ENCODE measurements at regions not wholly inside any gene's neighbourhood (a gene's known extent, or its start where the extent isn't known, plus 50 kb on each side); places are given as distances from the start of the nearest gene placed in this dataset.

DNA sequence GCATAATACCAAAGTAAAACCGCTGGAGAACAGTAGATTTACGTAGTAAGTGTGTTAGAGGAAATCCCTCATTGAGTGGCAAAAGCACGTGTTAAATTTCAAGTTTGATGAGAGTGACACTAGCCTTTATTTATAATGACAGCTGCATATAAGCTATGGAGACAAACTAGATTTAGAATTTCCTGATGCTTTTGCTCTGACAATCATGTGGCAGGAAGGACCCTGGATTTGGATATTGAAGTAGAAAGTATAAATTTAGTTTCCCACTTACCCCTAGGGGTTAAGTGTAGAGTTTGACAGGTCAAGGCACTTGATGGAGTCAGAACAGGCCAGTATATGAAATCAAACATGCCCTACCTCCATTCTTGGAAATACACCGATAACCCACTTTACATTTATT lies 983.1 kb downstream of the FLRT2 start:
- Histone ChIP-seq H3K79me2 (replicated peaks; ENCODE audit: insufficient read depth, low read length) (no peaks in the 10 kb centered on the region), H3K27ac (ENCODE audit: low read length) (no peak overlapping the region)

DNA sequence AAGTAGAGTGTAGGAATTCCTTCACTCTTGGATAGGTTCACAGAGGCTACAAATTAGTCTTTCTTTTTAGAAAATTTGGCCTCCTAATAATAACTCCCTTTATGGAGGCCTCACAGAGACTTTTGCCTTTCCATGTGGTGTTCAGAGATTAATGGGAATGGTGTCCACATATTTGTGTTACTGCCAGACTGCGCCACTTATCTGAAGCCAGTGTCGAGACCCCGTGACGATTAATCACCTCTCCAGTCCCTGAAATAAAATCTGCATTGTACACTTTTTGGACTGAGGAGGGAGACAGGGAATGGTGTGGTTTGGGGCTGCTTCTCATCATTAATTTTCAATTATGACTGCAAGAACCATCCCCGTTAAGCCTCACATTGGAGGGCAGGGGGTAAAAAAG lies 980.5 kb downstream of the FLRT2 start:
- no peaks in the 10 kb centered on the region for H3K79me2 ChIP-seq (replicated peaks; ENCODE audit: insufficient read depth, low read length)
- H3K9me3 ChIP-seq (ENCODE audit: low read length) = no peaks in the 10 kb centered on the region

More for the DNA sequence above, 983.1 kb downstream of the FLRT2 start:
- Histone ChIP-seq H3K9ac (ENCODE audit: low read length) (no peak overlapping the region), H3K36me3 (ENCODE audit: insufficient read depth, low read length) (no peaks in the 10 kb centered on the region), H4K20me1 (ENCODE audit: insufficient read depth) (no peaks in the 10 kb centered on the region), H3K4me2 (ENCODE audit: low read length) (no peak overlapping the region), H3K9me2 (ENCODE audit: insufficient read depth, low read length) (no peaks in the 10 kb centered on the region), H3F3A (ENCODE audit: insufficient read depth, low read length, poor library complexity, severe bottlenecking) (no peaks in the 10 kb centered on the region), H3K27me3 (ENCODE audit: insufficient read depth, low read depth, low read length) (no peaks in the 10 kb centered on the region), H2AFZ (ENCODE audit: low read depth, low read length) (no peak overlapping the region), H3K9me3 (ENCODE audit: low read length) (no peaks in the 10 kb centered on the region), H3K4me3 (ENCODE audit: low read length) (no peak overlapping the region)
- TF ChIP-seq MXI1 (conservative IDR thresholded peaks at IDR 0.05; ENCODE audit: poor library complexity, severe bottlenecking) (no peak), EP300 (conservative IDR thresholded peaks at IDR 0.05; ENCODE audit: poor library complexity, severe bottlenecking) (peak; percentile 30)

More for the DNA sequence above, 980.5 kb downstream of the FLRT2 start:
- Histone ChIP-seq H3K4me3 (ENCODE audit: low read length) (no peak overlapping the region), H3K27me3 (ENCODE audit: insufficient read depth, low read depth, low read length) (no peaks in the 10 kb centered on the region), H4K20me1 (ENCODE audit: insufficient read depth) (no peaks in the 10 kb centered on the region), H3K36me3 (ENCODE audit: insufficient read depth, low read length) (no peaks in the 10 kb centered on the region), H3K4me2 (ENCODE audit: low read length) (no peak overlapping the region), H3K27ac (ENCODE audit: low read length) (no peak overlapping the region), H3K9me2 (ENCODE audit: insufficient read depth, low read length) (no peaks in the 10 kb centered on the region), H2AFZ (ENCODE audit: low read depth, low read length) (no peak overlapping the region), H3F3A (ENCODE audit: insufficient read depth, low read length, poor library complexity, severe bottlenecking) (no peaks in the 10 kb centered on the region), H3K9ac (ENCODE audit: low read length) (no peak overlapping the region)
- TF ChIP-seq EP300 (conservative IDR thresholded peaks at IDR 0.05; ENCODE audit: poor library complexity, severe bottlenecking) = no peak
- no peak for TF ChIP-seq MXI1 (conservative IDR thresholded peaks at IDR 0.05; ENCODE audit: poor library complexity, severe bottlenecking)
- no peak for TF ChIP-seq SMC3 (conservative IDR thresholded peaks at IDR 0.05; ENCODE audit: poor library complexity)
- TF ChIP-seq, protein P1, sequence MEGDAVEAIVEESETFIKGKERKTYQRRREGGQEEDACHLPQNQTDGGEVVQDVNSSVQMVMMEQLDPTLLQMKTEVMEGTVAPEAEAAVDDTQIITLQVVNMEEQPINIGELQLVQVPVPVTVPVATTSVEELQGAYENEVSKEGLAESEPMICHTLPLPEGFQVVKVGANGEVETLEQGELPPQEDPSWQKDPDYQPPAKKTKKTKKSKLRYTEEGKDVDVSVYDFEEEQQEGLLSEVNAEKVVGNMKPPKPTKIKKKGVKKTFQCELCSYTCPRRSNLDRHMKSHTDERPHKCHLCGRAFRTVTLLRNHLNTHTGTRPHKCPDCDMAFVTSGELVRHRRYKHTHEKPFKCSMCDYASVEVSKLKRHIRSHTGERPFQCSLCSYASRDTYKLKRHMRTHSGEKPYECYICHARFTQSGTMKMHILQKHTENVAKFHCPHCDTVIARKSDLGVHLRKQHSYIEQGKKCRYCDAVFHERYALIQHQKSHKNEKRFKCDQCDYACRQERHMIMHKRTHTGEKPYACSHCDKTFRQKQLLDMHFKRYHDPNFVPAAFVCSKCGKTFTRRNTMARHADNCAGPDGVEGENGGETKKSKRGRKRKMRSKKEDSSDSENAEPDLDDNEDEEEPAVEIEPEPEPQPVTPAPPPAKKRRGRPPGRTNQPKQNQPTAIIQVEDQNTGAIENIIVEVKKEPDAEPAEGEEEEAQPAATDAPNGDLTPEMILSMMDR (IDR thresholded peaks at IDR 0.05; ENCODE audit: poor library complexity, severe bottlenecking) = no peak
- TF ChIP-seq TAF1 (IDR thresholded peaks at IDR 0.05; ENCODE audit: low read depth) = no peak
- no peak for TF ChIP-seq RAD21 (conservative IDR thresholded peaks at IDR 0.05)
- TF ChIP-seq, protein P2, sequence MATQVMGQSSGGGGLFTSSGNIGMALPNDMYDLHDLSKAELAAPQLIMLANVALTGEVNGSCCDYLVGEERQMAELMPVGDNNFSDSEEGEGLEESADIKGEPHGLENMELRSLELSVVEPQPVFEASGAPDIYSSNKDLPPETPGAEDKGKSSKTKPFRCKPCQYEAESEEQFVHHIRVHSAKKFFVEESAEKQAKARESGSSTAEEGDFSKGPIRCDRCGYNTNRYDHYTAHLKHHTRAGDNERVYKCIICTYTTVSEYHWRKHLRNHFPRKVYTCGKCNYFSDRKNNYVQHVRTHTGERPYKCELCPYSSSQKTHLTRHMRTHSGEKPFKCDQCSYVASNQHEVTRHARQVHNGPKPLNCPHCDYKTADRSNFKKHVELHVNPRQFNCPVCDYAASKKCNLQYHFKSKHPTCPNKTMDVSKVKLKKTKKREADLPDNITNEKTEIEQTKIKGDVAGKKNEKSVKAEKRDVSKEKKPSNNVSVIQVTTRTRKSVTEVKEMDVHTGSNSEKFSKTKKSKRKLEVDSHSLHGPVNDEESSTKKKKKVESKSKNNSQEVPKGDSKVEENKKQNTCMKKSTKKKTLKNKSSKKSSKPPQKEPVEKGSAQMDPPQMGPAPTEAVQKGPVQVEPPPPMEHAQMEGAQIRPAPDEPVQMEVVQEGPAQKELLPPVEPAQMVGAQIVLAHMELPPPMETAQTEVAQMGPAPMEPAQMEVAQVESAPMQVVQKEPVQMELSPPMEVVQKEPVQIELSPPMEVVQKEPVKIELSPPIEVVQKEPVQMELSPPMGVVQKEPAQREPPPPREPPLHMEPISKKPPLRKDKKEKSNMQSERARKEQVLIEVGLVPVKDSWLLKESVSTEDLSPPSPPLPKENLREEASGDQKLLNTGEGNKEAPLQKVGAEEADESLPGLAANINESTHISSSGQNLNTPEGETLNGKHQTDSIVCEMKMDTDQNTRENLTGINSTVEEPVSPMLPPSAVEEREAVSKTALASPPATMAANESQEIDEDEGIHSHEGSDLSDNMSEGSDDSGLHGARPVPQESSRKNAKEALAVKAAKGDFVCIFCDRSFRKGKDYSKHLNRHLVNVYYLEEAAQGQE (IDR thresholded peaks at IDR 0.05; ENCODE audit: borderline replicate concordance) = no peak
- no peak for TF ChIP-seq POLR2AphosphoS5 (IDR thresholded peaks at IDR 0.05)
- no peak for TF ChIP-seq EZH2 (IDR thresholded peaks at IDR 0.05; ENCODE audit: borderline replicate concordance, insufficient read depth, low read length, poor library complexity, severe bottlenecking)
